ENCODE measurements at regions not wholly inside any gene's neighbourhood (a gene's known extent, or its start where the extent isn't known, plus 50 kb on each side); places are given as distances from the start of the nearest gene placed in this dataset.
A peak's percentile ranks its signal among the peaks of the same experiment; 100 is the strongest.

- no peak overlapping the region for H2BK12ac ChIP-seq (ENCODE audit: insufficient read length, low read depth, low read length)
- H4K8ac ChIP-seq (replicated peaks; ENCODE audit: insufficient read length, low read depth, low read length): no peak overlapping the region
- H3K9ac ChIP-seq (ENCODE audit: extremely low read depth, insufficient read length, low read length): no peak overlapping the region
- H3K27me3 Mint-ChIP-seq (ENCODE audit: low read depth): no peaks in the 10 kb centered on the region
- no peak overlapping the region for H3K27ac Mint-ChIP-seq
- no peak overlapping the region for H3K4me3 Mint-ChIP-seq
- no peak overlapping the region for H4K5ac ChIP-seq (ENCODE audit: insufficient read length, low read depth, low read length)
- H3K79me1 ChIP-seq (ENCODE audit: insufficient read depth, low read depth, low read length, poor library complexity, severe bottlenecking): no peaks in the 10 kb centered on the region
- no peak overlapping the region for H3K4me2 ChIP-seq (ENCODE audit: insufficient read depth, insufficient read length, low read length)
- no peak overlapping the region for H2BK5ac ChIP-seq (ENCODE audit: insufficient read length, low read length)
- H3K9me3 Mint-ChIP-seq: peaks cover 3 to 10% of the 10 kb centered on the region in 2 experiments; a peak in 3 of 5 replicates
- H3K23ac ChIP-seq (ENCODE audit: insufficient read length, low read depth, low read length): no peak overlapping the region
- TF ChIP-seq CTCF (conservative IDR thresholded peaks at IDR 0.05): peak; percentile 86
- H2AK5ac ChIP-seq (ENCODE audit: insufficient read length, low read length): no peak overlapping the region
- no peak overlapping the region for H2BK20ac ChIP-seq (ENCODE audit: low read depth, low read length, poor library complexity, severe bottlenecking)
- H3K4ac ChIP-seq (ENCODE audit: low read depth, low read length): no peak overlapping the region
- H3K14ac ChIP-seq (ENCODE audit: insufficient read depth, low read length): no peak overlapping the region
- no peak overlapping the region for H3K56ac ChIP-seq (ENCODE audit: insufficient read length, low read depth, low read length)
- H3K27me3 ChIP-seq (ENCODE audit: insufficient read depth, low read length): no peaks in the 10 kb centered on the region
- H2AFZ ChIP-seq (ENCODE audit: low read length): no peak overlapping the region
- peaks cover 0 to 10% (median 3%) of the 10 kb centered on the region in 3 experiments; a peak in 3 of 7 replicates for H3K36me3 Mint-ChIP-seq (ENCODE audit: insufficient read depth in 1 of 3, low read depth in 3 of 3)
- H3K4me1 ChIP-seq (ENCODE audit: insufficient read depth, low read length): no peaks in the 10 kb centered on the region
- H3K27ac ChIP-seq (ENCODE audit: insufficient read length, low read depth, low read length): no peak overlapping the region
- H3K9me3 ChIP-seq (ENCODE audit: control insufficient read depth, low read depth, low read length): no peaks in the 10 kb centered on the region
- H3T11ph ChIP-seq (ENCODE audit: low read length): no peak overlapping the region
- no peaks in the 10 kb centered on the region for H4K20me1 ChIP-seq (ENCODE audit: control insufficient read depth, insufficient read depth, insufficient read length)
- H3K4me1 Mint-ChIP-seq: no peaks in the 10 kb centered on the region
- DNase-seq: peak; percentile 29
- H2BK120ac ChIP-seq (ENCODE audit: low read depth, low read length, poor library complexity, severe bottlenecking): no peak overlapping the region
- H3K18ac ChIP-seq (ENCODE audit: insufficient read length, low read depth, low read length): no peak overlapping the region
- H2BK15ac ChIP-seq (ENCODE audit: low read depth, low read length): no peak overlapping the region
- no peaks in the 10 kb centered on the region for H3K79me2 ChIP-seq (ENCODE audit: insufficient read depth, low read length)
- no peak overlapping the region for H4K91ac ChIP-seq (ENCODE audit: insufficient read length, low read depth, low read length)
- no peaks in the 10 kb centered on the region for H3K23me2 ChIP-seq (ENCODE audit: insufficient read length, low read depth, low read length, poor library complexity, severe bottlenecking)
- no CpG with 5 or more reads among the region's 5 CpGs for WGBS (ENCODE audit: extremely low coverage, insufficient read length, low lambda C conversion rate)
Observed at GRCh38 chr5:28344836-28345433, 1306.5 kb upstream of the CDH9 start.

Measured in H9 (cell line).